ENCODE measurements at regions not wholly inside any gene's neighbourhood (a gene's known extent, or its start where the extent isn't known, plus 50 kb on each side); places are given as distances from the start of the nearest gene placed in this dataset.

DNA sequence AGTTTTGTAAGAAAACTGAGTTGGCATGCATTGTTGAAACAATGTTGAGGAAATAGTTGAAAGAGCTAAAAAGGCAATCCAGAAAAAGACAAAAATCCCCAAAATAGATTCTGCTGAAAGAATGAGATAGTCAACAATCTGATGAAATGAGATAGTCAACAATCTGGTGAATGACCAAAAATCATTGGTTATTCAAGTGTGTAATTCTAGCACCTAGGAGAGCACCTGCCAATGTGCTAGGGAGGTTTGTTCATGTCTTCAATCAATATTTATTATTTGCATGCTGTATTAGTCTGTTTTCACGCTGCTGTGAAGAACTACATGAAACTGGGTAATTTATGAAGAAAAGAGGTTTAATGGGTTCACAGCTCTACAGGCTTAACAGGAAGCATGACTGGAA is 307.1 kb upstream of the HSF2 start:
- Histone ChIP-seq H3K27ac (no peak overlapping the region), H3K4me3 (no peak overlapping the region), H3K4me1 (no peaks in the 10 kb centered on the region), H3K27me3 (no peaks in the 10 kb centered on the region), H3K9me3 (no peaks in the 10 kb centered on the region), H3K36me3 (no peaks in the 10 kb centered on the region)
- WGBS, 2 donors (ENCODE audit: low coverage in 1 of 2): 70 to 78% methylated on average over 1 of the region's 1 CpG
- in situ Hi-C loops (cut with MboI; ENCODE audit: low pct_ligation_motif_present in 1 of 4, low pct_unique_long_range_greater_than_20kb in 1 of 4, low sequenced_read_pairs in 3 of 4) (no loop called here), intact Hi-C loops (cut with DNase I; ENCODE audit: low total_unique reads) (no loop called here)
- DNase-seq: no peak
- TF ChIP-seq POLR2A (IDR thresholded peaks at IDR 0.05) (no peak), POLR2AphosphoS5 (IDR thresholded peaks at IDR 0.05) (no peak), EP300 (IDR thresholded peaks at IDR 0.05; ENCODE audit: low read depth) (no peak)
- TF ChIP-seq, protein P1, sequence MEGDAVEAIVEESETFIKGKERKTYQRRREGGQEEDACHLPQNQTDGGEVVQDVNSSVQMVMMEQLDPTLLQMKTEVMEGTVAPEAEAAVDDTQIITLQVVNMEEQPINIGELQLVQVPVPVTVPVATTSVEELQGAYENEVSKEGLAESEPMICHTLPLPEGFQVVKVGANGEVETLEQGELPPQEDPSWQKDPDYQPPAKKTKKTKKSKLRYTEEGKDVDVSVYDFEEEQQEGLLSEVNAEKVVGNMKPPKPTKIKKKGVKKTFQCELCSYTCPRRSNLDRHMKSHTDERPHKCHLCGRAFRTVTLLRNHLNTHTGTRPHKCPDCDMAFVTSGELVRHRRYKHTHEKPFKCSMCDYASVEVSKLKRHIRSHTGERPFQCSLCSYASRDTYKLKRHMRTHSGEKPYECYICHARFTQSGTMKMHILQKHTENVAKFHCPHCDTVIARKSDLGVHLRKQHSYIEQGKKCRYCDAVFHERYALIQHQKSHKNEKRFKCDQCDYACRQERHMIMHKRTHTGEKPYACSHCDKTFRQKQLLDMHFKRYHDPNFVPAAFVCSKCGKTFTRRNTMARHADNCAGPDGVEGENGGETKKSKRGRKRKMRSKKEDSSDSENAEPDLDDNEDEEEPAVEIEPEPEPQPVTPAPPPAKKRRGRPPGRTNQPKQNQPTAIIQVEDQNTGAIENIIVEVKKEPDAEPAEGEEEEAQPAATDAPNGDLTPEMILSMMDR (IDR thresholded peaks at IDR 0.05): no peak

DNA sequence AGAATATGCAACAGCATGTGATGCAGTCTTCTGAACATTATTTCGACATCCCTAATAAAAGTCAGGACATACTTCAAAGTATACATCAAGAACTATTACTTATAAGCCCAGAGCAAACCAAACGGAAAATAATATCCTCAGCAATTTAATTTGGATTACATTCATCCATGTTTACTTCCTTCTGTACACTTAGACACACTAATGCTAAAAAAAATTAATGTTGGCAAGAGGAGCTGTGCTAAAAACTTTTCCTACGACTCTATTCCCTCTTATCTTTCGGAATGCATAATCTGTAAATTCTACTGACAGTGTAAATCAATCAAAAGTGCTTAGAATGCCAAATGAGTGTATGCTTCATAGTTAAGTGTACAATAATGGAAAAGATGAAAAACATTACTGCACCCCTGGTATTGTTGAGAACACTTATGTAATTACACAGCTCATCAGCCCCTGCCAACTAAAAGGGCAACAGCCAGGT is 301.2 kb upstream of the HSF2 start:
- in situ Hi-C loops (cut with MboI; ENCODE audit: low pct_ligation_motif_present in 1 of 4, low pct_unique_long_range_greater_than_20kb in 1 of 4, low sequenced_read_pairs in 3 of 4): no loop called here
- no peak overlapping the region for H3K4me3 ChIP-seq
- H3K36me3 ChIP-seq: no peaks in the 10 kb centered on the region
- intact Hi-C loops (cut with DNase I; ENCODE audit: low total_unique reads): no loop called here
- H3K27ac ChIP-seq: no peak overlapping the region
- TF ChIP-seq POLR2AphosphoS5 (IDR thresholded peaks at IDR 0.05) (no peak), POLR2A (IDR thresholded peaks at IDR 0.05) (no peak)
- TF ChIP-seq, protein P1 (IDR thresholded peaks at IDR 0.05): no peak
- 45 to 60% methylated on average over 4 of the region's 4 CpGs for WGBS, 2 donors (ENCODE audit: low coverage in 1 of 2)
- no peaks in the 10 kb centered on the region for H3K4me1 ChIP-seq
- no peaks in the 10 kb centered on the region for H3K9me3 ChIP-seq
- no peaks in the 10 kb centered on the region for H3K27me3 ChIP-seq
- DNase-seq: no peak

DNA sequence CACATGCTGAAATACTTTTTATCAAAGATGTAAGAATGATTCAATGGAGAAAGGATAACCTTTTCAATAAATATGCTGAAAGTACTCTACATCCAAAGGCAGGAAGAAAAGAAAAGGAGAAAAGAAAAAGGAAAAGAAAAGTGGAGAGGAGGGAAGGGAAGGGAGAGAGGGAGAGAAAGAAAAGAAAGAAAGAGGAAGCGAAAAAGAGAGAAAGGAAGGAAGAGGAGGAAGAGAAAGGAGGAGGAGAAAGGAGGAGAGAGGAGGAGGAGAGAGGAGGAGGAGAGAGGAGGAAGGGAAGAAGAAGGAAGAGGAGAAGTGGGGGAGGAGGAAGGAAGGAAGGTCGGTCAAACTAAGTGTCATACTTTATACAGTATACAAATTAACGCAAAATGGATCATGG is 297.4 kb upstream of the HSF2 start:
- no peaks in the 10 kb centered on the region for H3K27me3 ChIP-seq
- in situ Hi-C loops (cut with MboI; ENCODE audit: low pct_ligation_motif_present in 1 of 4, low pct_unique_long_range_greater_than_20kb in 1 of 4, low sequenced_read_pairs in 3 of 4) (no loop called here), intact Hi-C loops (cut with DNase I; ENCODE audit: low total_unique reads) (no loop called here)
- WGBS, 2 donors (ENCODE audit: low coverage in 1 of 2): 76 to 86% methylated on average over 3 of the region's 3 CpGs
- no peak overlapping the region for H3K27ac ChIP-seq
- H3K4me3 ChIP-seq: no peak overlapping the region
- no peaks in the 10 kb centered on the region for H3K9me3 ChIP-seq
- H3K4me1 ChIP-seq: no peaks in the 10 kb centered on the region
- TF ChIP-seq POLR2A (IDR thresholded peaks at IDR 0.05): no peak
- TF ChIP-seq, protein P1 (IDR thresholded peaks at IDR 0.05): no peak
- no peak for TF ChIP-seq POLR2AphosphoS5 (IDR thresholded peaks at IDR 0.05)
- TF ChIP-seq EP300 (IDR thresholded peaks at IDR 0.05; ENCODE audit: low read depth): no peak
- H3K36me3 ChIP-seq: no peaks in the 10 kb centered on the region
- no peak for DNase-seq

DNA sequence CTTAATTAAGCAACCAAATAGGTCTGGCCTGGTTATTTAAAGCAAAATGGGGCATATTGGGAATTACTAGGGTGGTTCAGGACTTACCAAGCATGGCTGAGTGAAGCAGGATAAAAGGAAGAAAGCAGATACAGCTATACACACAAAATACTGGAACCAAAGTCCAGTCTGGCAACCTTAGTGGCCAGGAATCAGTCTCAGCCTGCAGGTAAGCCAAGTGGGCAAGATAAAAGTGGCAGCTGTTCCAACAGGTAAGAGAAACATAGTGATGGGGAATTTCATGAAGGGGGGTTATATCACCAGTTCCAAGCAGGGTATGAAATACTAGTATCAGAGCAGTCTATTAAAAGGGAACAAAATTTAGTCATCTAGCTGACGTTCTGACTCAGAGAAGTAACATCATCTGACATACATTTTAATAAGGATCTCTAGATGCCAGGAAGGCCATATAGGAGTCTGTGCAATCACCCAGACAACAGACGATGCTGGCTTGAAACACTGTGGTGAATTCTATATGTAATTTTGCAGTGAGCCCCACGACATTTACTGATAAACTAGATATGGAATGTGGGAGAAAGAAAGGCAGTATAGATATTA is 292.1 kb upstream of the HSF2 start:
- WGBS, 2 donors (ENCODE audit: low coverage in 1 of 2): 67 to 69% methylated on average over 3 of the region's 3 CpGs
- intact Hi-C loops (cut with DNase I; ENCODE audit: low total_unique reads): no loop called here

More for the DNA sequence above, 292.1 kb upstream of the HSF2 start:
- no peak overlapping the region for H3K4me3 ChIP-seq
- no peak overlapping the region for H3K27ac ChIP-seq
- H3K36me3 ChIP-seq: no peaks in the 10 kb centered on the region
- no peaks in the 10 kb centered on the region for H3K4me1 ChIP-seq
- H3K9me3 ChIP-seq: no peaks in the 10 kb centered on the region
- TF ChIP-seq POLR2A (IDR thresholded peaks at IDR 0.05): no peak
- no peak for TF ChIP-seq EP300 (IDR thresholded peaks at IDR 0.05; ENCODE audit: low read depth)
- TF ChIP-seq POLR2AphosphoS5 (IDR thresholded peaks at IDR 0.05): no peak
- TF ChIP-seq, protein P1 (IDR thresholded peaks at IDR 0.05): no peak
- in situ Hi-C loops (cut with MboI; ENCODE audit: low pct_ligation_motif_present in 1 of 4, low pct_unique_long_range_greater_than_20kb in 1 of 4, low sequenced_read_pairs in 3 of 4): no loop called here
- H3K27me3 ChIP-seq: no peaks in the 10 kb centered on the region
- DNase-seq: no peak

Data from transverse colon (tissue), 4 donors.